ENCODE measurements at regions not wholly inside any gene's neighbourhood (a gene's known extent, or its start where the extent isn't known, plus 50 kb on each side); places are given as distances from the start of the nearest gene placed in this dataset.

GRCh38 chr16:63982741-63983140 is 1139.1 kb downstream of the CDH11 start:
- no peak for DNase-seq

- DNase-seq, result no peak
These were observed 1139.8 kb downstream of the CDH11 start for GRCh38 chr16:63982110-63982509.

- no peak for DNase-seq
These were observed 1140.2 kb downstream of the CDH11 start for GRCh38 chr16:63981639-63982038.

GRCh38 chr16:63980763-63981162 is 1141.1 kb downstream of the CDH11 start:
- DNase-seq, result no peak

GRCh38 chr16:63978240-63978639 is 1143.6 kb downstream of the CDH11 start:
- DNase-seq, result no peak

GRCh38 chr16:63976345-63976744 is 1145.5 kb downstream of the CDH11 start:
- DNase-seq, result no peak

- DNase-seq, result no peak
These were observed 1146.2 kb downstream of the CDH11 start for GRCh38 chr16:63975669-63976068.

GRCh38 chr16:63967966-63968365 is 1153.9 kb downstream of the CDH11 start:
- no peak for DNase-seq

- no peak for DNase-seq
These were observed 1161.5 kb downstream of the CDH11 start for GRCh38 chr16:63960321-63960720.

- DNase-seq, result no peak
These were observed 1174.8 kb downstream of the CDH11 start for GRCh38 chr16:63947022-63947421.

GRCh38 chr16:63945806-63946205 is 1176.1 kb downstream of the CDH11 start:
- no peak for DNase-seq

- no peak for DNase-seq
These were observed 1178.3 kb downstream of the CDH11 start for GRCh38 chr16:63943566-63943965.

GRCh38 chr16:63938661-63939060 is 1183.2 kb downstream of the CDH11 start:
- DNase-seq, result no peak

GRCh38 chr16:63933841-63934240 is 1188.0 kb downstream of the CDH11 start:
- peak; percentile 6 for DNase-seq

- DNase-seq, result no peak
These were observed 1193.4 kb downstream of the CDH11 start for GRCh38 chr16:63928421-63928820.

GRCh38 chr16:63925221-63925620 is 1196.6 kb downstream of the CDH11 start:
- DNase-seq, result no peak

- DNase-seq, result no peak
These were observed 1199.3 kb downstream of the CDH11 start for GRCh38 chr16:63922560-63922959.

GRCh38 chr16:63921737-63922295 is 1200.0 kb downstream of the CDH11 start:
- DNase-seq, result no peak

- DNase-seq, result no peak
These were observed 1208.6 kb downstream of the CDH11 start for GRCh38 chr16:63913290-63913689.

GRCh38 chr16:63907251-63907650 is 1214.6 kb downstream of the CDH11 start:
- DNase-seq, result no peak

GRCh38 chr16:63904930-63905329 is 1216.9 kb downstream of the CDH11 start:
- no peak for DNase-seq

GRCh38 chr16:63904182-63904581 is 1217.7 kb downstream of the CDH11 start:
- DNase-seq, result no peak

GRCh38 chr16:63896383-63897109 is 1225.3 kb downstream of the CDH11 start:
- DNase-seq, result no peak

- DNase-seq, result no peak
These were observed 1231.1 kb downstream of the CDH11 start for GRCh38 chr16:63890723-63891122.

GRCh38 chr16:63890081-63890480 is 1231.8 kb downstream of the CDH11 start:
- peak; percentile 12 for DNase-seq
